Posterior cingulate gyrus (tissue), 11 donors: ENCODE measurements at regions not wholly inside any gene's neighbourhood (a gene's known extent, or its start where the extent isn't known, plus 50 kb on each side); places are given as distances from the start of the nearest gene placed in this dataset.
"Not testable (repeated sequence)": the region's sequence is repeated elsewhere in the genome, so short reads cannot be mapped to it uniquely, and the experiment has no call there.

ENCODE experiments used
- DNase-seq, 10 donors: peaks; one replicate each; pipeline versions ENCODE4 v3.0.0 to v3.0.0-alpha.2; 2020 to 2021; ENCODE audit warnings: mixed read lengths in 3 of 10
- intact Hi-C: fragments of 100-400 bp; cut with DNase I; formaldehyde crosslinking; loops from one replicate; pipeline ENCODE4 v1.15.1; 2023

GRCh38 chr9:30900706-30901105 lies 1483.7 kb upstream of the ACO1 start:
- intact Hi-C loops, result no loop called here

GRCh38 chr9:30913331-30913730 lies 1471.1 kb upstream of the ACO1 start:
- intact Hi-C loops, result no loop called here
- no peak for DNase-seq

More at GRCh38 chr9:30900706-30901105, 1483.7 kb upstream of the ACO1 start:
- DNase-seq, result no peak

GRCh38 chr9:30915451-30915850 lies 1469.0 kb upstream of the ACO1 start:
- DNase-seq, result no peak
- intact Hi-C loops, result no loop called here

GRCh38 chr9:30925126-30925525 lies 1459.3 kb upstream of the ACO1 start:
- DNase-seq, result no peak
- intact Hi-C loops, result no loop called here

- no peak for DNase-seq
- intact Hi-C loops, result no loop called here
Measured at GRCh38 chr9:30925635-30926034, 1458.8 kb upstream of the ACO1 start.

GRCh38 chr9:30928045-30928444 lies 1456.4 kb upstream of the ACO1 start:
- no peak for DNase-seq
- intact Hi-C loops, result no loop called here

GRCh38 chr9:30932226-30932625 lies 1452.2 kb upstream of the ACO1 start:
- peak in 1 of 10 donors; percentile 24 for DNase-seq
- intact Hi-C loops, result no loop called here

- intact Hi-C loops, result no loop called here
- DNase-seq, result peak in 1 of 10 donors; percentile 42
Measured at GRCh38 chr9:30935730-30936129, 1448.7 kb upstream of the ACO1 start.

- no peak for DNase-seq
- intact Hi-C loops, result no loop called here
Measured at GRCh38 chr9:30937106-30937505, 1447.3 kb upstream of the ACO1 start.

GRCh38 chr9:30942852-30943251 lies 1441.6 kb upstream of the ACO1 start:
- intact Hi-C loops, DNase-seq: not testable (repeated sequence)

- DNase-seq, result peak in 3 of 10 donors; percentile 52 to 80 (median 65)
- intact Hi-C loops, result no loop called here
Measured at GRCh38 chr9:30943446-30944224, 1440.8 kb upstream of the ACO1 start.

GRCh38 chr9:30944225-30944569 lies 1440.2 kb upstream of the ACO1 start:
- DNase-seq, result peak in 2 of 10 donors; percentile 26 to 52
- intact Hi-C loops, result no loop called here

GRCh38 chr9:30944741-30945280 lies 1439.6 kb upstream of the ACO1 start:
- intact Hi-C loops, result no loop called here
- DNase-seq, result peak in 3 of 10 donors; percentile 43 to 55 (median 54)

GRCh38 chr9:30964332-30964731 lies 1420.1 kb upstream of the ACO1 start:
- no peak for DNase-seq

GRCh38 chr9:30967476-30967875 lies 1417.0 kb upstream of the ACO1 start:
- intact Hi-C loops, result no loop called here
- DNase-seq, result no peak

More at GRCh38 chr9:30964332-30964731, 1420.1 kb upstream of the ACO1 start:
- intact Hi-C loops, result no loop called here

- intact Hi-C loops, result no loop called here
- no peak for DNase-seq
Measured at GRCh38 chr9:30970186-30970585, 1414.3 kb upstream of the ACO1 start.

GRCh38 chr9:30970812-30971211 lies 1413.6 kb upstream of the ACO1 start:
- intact Hi-C loops, result no loop called here
- no peak for DNase-seq

GRCh38 chr9:30972654-30973053 lies 1411.8 kb upstream of the ACO1 start:
- DNase-seq, result no peak
- intact Hi-C loops, result no loop called here

- intact Hi-C loops, result no loop called here
- DNase-seq, result no peak
Measured at GRCh38 chr9:30977965-30978364, 1406.5 kb upstream of the ACO1 start.

- intact Hi-C loops, result no loop called here
- DNase-seq, result no peak
Measured at GRCh38 chr9:30982301-30982700, 1402.1 kb upstream of the ACO1 start.

- intact Hi-C loops, result no loop called here
- no peak for DNase-seq
Measured at GRCh38 chr9:30995956-30996738, 1388.3 kb upstream of the ACO1 start.

- intact Hi-C loops, result no loop called here
- no peak for DNase-seq
Measured at GRCh38 chr9:30996761-30997160, 1387.7 kb upstream of the ACO1 start.
